ENCODE measurements at regions not wholly inside any gene's neighbourhood (a gene's known extent, or its start where the extent isn't known, plus 50 kb on each side); places are given as distances from the start of the nearest gene placed in this dataset.

DNA sequence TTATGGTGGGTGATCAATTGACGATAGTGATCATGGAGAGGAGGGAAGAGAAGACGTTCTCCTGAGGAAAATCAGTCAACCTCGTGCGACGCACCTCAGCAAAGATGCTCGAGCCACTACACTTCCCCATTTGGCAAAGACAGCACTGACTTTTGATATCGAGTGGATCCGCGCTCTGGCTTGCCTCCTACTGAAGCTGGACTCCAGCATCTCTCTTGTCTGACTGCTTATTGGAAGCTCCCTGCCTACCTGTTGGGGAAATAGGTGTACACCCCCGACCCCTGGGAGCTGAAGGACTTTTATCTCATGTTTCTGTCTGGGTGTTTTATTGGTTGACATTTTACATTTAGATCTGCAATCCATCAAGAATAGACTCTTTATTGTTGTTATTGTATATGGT lies 476.8 kb upstream of the B3GAT1 start:
- TF ChIP-seq, protein P1, sequence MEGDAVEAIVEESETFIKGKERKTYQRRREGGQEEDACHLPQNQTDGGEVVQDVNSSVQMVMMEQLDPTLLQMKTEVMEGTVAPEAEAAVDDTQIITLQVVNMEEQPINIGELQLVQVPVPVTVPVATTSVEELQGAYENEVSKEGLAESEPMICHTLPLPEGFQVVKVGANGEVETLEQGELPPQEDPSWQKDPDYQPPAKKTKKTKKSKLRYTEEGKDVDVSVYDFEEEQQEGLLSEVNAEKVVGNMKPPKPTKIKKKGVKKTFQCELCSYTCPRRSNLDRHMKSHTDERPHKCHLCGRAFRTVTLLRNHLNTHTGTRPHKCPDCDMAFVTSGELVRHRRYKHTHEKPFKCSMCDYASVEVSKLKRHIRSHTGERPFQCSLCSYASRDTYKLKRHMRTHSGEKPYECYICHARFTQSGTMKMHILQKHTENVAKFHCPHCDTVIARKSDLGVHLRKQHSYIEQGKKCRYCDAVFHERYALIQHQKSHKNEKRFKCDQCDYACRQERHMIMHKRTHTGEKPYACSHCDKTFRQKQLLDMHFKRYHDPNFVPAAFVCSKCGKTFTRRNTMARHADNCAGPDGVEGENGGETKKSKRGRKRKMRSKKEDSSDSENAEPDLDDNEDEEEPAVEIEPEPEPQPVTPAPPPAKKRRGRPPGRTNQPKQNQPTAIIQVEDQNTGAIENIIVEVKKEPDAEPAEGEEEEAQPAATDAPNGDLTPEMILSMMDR (IDR thresholded peaks at IDR 0.05) = no peak
- TF ChIP-seq POLR2A (IDR thresholded peaks at IDR 0.05) = no peak

Data from body of pancreas (tissue), 4 donors.